GM19035 (cell line): ENCODE measurements at regions not wholly inside any gene's neighbourhood (a gene's known extent, or its start where the extent isn't known, plus 50 kb on each side); places are given as distances from the start of the nearest gene placed in this dataset.
"Not testable (repeated sequence)": the region's sequence is repeated elsewhere in the genome, so short reads cannot be mapped to it uniquely, and the experiment has no call there.

ENCODE experiments used
- ATAC-seq: cut with Tn5 transposase; IDR thresholded peaks from one replicate; pipeline ENCODE4 v1.9.1; 2021; ENCODE audit not compliant: unreplicated experiment

DNA sequence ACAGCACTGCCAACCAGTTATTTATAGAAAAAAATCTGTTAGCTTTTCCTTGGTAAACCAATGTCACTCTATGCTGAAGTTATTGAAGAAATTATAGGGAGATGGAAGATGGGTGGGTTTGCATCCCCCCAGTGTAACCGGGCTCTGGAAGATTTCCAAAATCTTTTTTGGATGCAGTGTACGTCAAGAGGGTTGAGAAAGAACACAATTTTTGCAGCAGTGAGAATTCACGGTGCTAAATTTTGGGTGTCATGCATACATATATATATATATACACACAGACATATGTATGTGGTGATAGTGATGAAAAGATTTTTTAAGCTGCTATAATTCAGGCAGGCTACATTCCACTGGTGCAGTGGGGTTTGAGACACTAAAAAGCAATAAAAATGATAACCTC lies 91.4 kb upstream of the MAGI3 start:
- no peak for ATAC-seq

DNA sequence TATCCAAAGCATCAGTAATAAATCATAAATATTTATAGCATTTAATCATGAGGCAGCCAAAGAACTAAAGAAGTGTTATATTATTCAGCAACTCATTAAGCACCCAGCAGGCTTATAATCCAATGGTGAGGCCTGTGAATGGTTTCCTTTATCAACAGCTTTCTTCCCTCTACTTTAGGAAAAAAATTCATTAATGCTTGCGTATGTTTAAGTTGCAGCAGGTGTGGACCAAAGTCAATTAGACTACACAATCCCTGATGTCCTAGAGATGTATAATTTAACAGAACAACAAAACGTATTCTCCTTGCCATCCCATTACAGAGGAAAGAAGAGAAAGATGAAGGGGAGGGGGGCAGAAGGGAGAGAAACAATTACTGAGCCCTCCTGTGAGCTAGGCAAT lies 87.7 kb upstream of the MAGI3 start:
- no peak for ATAC-seq

DNA sequence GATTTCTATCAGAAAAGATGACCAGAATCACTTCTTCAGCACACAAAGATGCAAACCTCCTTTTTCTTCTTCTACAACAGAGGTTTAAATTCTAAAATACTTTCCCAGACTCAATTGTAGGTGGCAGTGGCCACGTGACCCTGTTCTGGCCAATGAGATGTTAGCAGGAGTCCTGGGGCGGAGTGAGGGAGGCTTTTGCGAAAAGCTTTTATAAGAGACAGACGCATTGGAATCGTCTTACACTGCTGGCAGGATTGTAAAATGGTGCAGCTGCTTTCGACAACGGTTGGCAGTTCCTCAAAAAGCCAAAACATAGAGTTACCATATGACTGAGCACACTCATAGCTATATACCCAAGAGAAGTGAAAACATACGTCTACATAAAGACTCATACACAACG lies 87.0 kb upstream of the MAGI3 start:
- ATAC-seq = no peak

DNA sequence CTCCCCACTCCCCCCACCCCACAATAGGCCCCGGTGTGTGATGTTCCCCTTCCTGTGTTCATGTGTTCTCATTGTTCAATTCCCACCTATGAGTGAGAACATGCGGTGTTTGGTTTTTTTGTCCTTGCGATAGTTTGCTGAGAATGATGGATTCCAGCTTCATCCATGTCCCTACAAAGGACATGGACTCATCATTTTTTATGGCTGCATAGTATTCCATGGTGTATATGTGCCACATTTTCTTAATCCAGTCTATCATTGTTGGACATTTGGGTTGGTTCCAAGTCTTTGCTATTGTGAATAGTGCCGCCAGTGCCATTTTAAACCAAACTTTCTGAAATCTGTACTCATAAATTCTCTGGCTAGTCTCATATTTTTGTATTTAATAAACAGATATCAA lies 85.3 kb upstream of the MAGI3 start:
- ATAC-seq = not testable (repeated sequence)

DNA sequence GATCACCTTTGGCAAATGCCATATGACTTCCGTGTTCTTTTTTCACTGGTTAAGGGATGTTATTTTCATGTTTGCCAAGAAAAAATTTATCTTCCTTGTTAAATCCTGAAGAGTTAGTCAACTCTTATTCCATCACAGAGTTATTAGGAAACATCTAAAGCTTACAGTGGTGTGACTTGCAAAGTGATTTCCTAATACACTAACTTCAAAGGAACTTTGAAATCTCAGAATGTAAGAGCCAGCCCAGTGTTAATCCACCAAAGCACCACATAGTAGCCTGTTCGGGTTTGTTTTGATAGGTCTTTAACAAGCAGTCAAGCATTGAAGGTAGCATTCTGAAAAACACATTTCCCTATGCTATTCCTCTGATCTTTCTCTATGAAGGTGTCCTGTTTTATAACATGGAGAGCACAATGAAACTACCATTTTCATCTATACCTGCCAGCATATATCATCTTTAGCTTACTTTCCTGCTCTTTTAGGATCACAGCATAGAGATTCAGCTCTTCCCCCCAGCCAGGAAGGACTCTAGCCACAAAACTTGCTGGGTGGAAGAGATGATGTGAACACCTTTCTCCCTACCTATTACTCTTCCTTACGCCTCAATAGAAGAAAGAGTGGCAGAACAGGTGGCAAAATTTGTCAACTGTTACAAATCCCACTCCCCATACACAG lies 82.4 kb upstream of the MAGI3 start:
- no peak for ATAC-seq

DNA sequence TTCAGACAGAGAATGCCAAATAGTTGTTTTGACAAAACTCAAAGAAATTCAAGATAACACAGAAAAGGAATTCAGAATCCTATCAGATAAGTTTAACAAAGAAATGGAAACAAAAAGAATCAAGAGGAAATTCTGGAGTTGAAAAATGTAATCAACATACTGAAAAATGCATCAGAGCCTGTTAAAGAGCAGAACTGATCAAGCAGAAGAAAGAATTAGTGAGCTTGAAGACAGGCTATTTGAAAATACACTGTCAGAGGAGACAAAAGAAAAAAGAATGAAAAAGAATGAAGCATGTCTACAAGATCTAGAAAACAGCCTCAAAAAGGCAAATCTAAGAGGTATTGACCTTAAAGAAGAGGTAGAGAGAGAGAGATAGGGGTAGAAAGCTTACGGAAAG lies 77.7 kb upstream of the MAGI3 start:
- ATAC-seq = not testable (repeated sequence)

DNA sequence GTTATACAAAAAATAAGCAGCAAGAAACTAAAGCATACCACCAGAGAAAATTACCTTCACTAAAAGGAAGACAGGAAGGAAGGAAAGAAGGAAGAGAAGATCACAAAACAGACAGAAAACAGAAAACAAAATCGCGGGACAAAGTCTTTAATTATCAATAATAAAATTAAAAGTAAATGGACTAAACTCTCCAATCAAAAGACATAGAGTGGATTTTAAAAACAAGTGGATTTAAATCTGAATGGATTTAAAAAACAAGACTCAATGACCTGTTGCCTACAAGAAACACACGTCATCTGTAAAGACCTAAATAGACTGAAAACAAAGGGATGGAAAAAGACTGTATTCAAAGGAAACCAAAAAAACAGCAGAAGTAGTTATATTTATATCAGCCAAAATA lies 75.7 kb upstream of the MAGI3 start:
- ATAC-seq = no peak

DNA sequence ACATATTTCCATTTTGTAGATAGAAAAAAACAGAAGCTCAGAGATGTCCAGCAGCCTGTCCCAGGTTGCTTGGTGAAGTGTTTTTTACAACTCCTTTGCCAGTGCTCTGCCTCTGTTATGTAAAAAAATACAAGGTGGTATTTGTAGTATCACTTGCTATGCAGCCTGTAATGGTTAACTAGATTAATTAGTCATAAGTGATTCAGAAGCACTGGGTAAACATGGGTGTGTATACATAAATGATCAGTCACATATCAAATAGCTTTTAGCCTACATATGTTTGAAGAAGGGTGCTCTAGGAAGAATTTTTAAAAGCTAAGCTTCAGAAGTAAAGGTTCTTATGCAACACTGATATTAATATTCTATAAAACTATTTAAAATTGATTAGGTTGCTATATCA lies 70.0 kb upstream of the MAGI3 start:
- no peak for ATAC-seq

DNA sequence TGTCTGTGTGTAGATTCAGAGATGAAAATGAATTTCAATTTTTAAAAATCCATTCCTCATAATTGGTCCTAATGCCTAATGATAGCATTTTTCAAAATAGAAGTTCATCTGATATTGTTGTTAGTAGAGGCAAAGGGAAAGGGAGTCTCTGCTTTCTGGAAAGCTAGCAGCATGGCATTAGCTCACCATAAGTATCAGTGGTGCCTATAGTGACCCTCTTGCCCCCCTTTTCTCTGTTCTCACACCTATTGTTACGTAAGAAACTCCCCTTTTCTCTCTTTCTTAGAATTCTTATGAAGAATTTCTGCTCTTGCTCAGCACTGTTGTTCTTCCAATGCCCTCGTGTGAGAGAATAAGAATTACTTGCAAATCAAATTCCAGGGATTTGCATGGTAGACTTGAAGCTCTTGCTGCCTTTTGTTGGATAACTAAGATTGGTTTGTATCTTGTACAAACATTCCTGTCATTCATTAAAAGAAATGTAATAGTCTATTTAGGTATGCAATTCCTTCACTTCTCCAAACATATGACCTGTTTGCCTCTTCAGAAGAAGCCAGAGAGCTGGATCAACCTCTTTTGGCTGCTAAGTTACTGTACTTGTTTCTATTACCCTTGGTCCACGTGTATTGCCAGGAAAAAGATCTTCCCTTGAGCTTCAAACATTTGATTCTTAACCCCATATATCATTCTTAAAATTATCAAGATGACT lies 69.2 kb upstream of the MAGI3 start:
- ATAC-seq = no peak

DNA sequence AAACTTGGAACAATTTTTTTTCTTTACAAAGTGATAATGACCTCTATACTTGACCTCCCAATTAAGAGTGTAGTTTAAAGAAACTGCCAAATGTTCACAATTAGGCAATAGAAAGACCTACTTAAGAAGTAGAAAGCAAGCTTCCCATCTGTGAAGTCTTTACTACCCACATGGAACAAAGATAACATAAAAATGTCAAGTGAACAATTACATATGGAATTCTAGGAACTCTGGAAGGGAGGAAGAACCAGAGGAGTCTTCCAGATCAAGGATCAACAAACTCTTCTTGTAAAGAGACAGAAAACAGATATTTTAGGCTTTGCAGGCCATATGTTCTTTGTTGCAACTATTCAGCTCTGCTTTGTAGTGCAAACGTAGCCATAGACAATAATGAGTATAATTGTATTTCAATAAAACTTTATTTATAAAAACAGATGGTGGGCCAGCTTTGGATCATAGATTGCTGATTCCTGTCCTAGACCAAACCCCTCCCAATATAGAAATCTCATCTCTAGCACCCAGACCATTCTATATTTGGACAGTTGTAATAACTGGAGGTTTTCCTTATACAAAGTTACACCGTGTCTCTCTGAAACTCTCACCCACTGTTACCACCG lies 68.4 kb upstream of the MAGI3 start:
- ATAC-seq = no peak

DNA sequence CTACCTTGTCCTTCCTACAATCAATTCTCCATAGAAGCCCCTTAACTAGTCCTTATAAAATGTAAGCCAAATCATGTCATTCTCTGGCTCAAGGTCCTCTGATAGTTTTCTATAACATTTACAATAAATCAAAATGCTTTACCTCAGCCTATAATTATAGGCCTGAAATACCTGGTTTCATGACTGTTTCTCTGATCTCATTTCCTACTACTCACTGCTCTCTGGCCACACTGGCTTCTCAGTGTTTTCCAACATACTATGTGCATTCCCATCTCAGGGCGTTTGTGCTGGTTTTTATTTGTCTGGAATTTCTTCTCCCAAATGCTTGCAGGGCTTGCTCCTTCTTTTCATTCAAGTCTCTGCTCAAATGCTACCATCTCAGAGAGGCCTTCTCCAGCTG lies 67.9 kb upstream of the MAGI3 start:
- ATAC-seq = no peak

DNA sequence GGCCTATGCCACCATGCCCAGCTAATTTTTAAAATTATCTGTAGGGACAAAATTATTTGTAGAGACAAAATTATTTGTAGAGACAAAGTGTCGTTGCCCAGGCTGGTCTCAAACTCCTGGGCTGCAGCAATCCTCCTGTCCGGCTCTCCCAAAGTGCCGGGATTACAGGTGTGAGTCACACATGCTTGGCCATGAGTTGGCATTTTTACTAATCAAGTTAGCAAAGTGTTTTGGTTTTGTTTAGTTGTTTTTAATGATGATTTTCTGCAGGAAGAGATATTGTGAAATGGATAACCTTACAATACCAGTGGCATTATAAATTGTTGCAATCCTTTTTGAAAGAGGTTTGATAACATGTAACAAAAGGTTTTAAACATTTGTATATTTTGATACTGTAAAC lies 65.3 kb upstream of the MAGI3 start:
- ATAC-seq = no peak

DNA sequence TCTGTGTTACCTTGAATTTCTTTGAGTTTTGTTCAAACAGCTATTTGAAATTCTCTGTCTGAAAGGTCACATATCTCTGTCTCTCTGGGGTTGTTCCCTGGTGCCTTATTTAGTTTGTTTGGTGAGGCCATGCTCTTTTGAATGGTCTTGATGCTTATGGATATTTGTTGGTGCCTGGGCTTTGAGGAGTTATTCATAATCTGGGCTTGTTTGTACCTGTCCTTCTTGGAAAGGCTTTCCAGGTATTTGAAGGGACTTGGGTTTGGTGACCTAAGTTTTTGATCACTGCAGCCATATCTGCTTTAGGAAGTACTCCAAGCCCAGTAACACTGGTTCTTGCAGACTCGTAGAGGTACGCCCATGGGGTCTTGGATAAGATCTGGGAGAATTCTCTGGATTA lies 63.3 kb upstream of the MAGI3 start:
- no peak for ATAC-seq

DNA sequence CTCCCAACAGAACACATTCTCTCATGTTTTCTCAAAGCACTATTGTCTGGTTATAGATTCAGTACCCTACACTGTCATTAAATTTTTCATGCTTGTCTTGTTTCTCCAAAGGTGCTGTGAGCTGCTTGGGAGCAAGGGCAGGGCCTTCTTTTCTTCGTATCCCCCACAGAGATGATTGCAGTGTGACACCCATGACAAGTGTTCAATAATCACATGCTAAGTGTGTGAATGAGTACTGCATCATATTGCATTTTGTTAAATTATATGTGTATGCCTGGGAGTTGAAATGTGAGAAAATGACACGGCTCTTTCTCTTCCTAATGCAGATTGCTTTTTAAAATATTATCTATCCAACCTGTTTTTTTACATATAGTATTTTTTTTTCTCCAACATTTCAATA lies 57.3 kb upstream of the MAGI3 start:
- no peak for ATAC-seq

DNA sequence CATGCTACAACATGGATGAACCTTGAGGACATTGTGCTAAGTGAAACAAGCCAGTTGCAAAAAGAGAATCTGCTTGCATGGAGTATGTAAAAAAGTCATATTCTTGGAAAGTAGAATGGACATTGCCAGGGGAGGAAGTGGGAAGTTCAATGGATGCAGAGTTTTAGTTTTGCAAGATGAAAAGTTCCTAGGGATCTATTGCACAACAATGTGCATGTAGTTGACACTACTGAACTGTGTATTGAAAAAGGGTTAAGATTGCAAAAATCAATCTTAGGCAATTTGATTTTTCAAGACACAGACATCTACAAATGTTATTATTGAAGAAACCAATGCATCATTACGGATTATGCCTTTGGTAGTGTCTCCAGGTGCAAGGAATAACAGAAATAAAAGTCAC lies 50.3 kb upstream of the MAGI3 start:
- no peak for ATAC-seq
